ENCODE measurements at regions not wholly inside any gene's neighbourhood (a gene's known extent, or its start where the extent isn't known, plus 50 kb on each side); places are given as distances from the start of the nearest gene placed in this dataset.

DNA sequence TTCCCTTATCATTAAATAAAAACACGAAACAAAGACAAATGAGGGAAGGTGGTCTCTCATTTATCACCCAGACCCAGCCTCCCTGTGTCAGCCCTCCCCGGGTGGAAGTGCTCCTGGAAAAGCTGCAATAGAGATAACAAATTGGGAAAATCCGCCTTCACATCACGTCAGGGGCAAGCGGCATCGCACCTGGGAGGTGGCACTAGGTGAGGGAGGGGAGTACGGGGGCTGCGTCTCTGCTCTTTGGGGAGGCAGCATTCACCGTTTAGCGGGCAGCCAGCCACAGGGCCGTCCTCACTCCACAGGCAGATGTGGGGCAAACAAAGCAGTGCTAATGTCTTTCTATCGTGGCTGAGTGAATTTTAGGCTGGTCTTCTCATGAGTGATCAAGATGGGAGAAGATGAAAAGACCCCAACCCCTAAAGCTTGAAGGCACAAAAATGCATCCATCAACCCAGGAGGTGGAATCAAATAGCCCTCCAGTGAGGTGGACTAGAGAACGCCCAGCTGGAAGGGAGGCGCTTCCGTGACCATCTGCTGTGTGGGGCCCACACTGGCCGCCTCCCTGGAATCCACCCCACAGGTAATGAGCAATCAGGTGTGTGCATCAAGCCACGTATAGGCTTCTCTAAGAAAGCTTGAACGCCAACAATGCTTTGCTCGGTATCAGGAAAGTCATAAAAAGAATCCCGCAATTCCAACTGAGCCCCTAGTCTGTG lies 629.5 kb downstream of the BRD1 start:
- no peaks in the 10 kb centered on the region for H3K9me2 ChIP-seq (ENCODE audit: insufficient read depth)
- BruUV-seq (replicated peaks) = no TSS peak
- no peaks in the 10 kb centered on the region for H4K20me1 ChIP-seq (ENCODE audit: insufficient read depth)
- no peaks in the 10 kb centered on the region for H3K4me1 ChIP-seq (ENCODE audit: control insufficient read depth in 1 of 2, insufficient read depth in 2 of 2, low read length in 2 of 2)
- no peak overlapping the region for H3K4me2 ChIP-seq (ENCODE audit: low read length)
- intact Hi-C loops (cut with micrococcal nuclease) = no loop called here
- no peaks in the 10 kb centered on the region for H3K79me2 ChIP-seq (ENCODE audit: insufficient read depth, low read length)
- TF ChIP-seq POLR2A (IDR thresholded peaks at IDR 0.05; ENCODE audit: borderline replicate concordance, extremely low read depth, insufficient read depth, insufficient read length) (no peak), ZFX (IDR thresholded peaks at IDR 0.05) (no peak), SIN3A (IDR thresholded peaks at IDR 0.05; ENCODE audit: low read depth) (no peak), CEBPB (IDR thresholded peaks at IDR 0.05; ENCODE audit: low read depth) (no peak), JUND (IDR thresholded peaks at IDR 0.05) (no peak), SP1 (IDR thresholded peaks at IDR 0.05; ENCODE audit: low read depth) (no peak), EGR1 (IDR thresholded peaks at IDR 0.05; ENCODE audit: low read depth) (no peak), TCF7L2 (IDR thresholded peaks at IDR 0.05; ENCODE audit: borderline replicate concordance, extremely low read depth, insufficient read depth, insufficient read length) (no peak), EZH2phosphoT487 (IDR thresholded peaks at IDR 0.05; ENCODE audit: borderline replicate concordance) (no peak), EZH2 (IDR thresholded peaks at IDR 0.05) (no peak), ZNF274 (IDR thresholded peaks at IDR 0.05; ENCODE audit: low read depth, low read length) (no peak), FOSL1 (IDR thresholded peaks at IDR 0.05; ENCODE audit: low read depth) (no peak), RAD21 (IDR thresholded peaks at IDR 0.05; ENCODE audit: low read depth) (no peak)
- TF ChIP-seq, protein P1, sequence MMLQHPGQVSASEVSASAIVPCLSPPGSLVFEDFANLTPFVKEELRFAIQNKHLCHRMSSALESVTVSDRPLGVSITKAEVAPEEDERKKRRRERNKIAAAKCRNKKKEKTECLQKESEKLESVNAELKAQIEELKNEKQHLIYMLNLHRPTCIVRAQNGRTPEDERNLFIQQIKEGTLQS (IDR thresholded peaks at IDR 0.05) = no peak
- TF ChIP-seq, protein P2, sequence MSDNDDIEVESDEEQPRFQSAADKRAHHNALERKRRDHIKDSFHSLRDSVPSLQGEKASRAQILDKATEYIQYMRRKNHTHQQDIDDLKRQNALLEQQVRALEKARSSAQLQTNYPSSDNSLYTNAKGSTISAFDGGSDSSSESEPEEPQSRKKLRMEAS (IDR thresholded peaks at IDR 0.05) = no peak
- TF ChIP-seq, protein P3, sequence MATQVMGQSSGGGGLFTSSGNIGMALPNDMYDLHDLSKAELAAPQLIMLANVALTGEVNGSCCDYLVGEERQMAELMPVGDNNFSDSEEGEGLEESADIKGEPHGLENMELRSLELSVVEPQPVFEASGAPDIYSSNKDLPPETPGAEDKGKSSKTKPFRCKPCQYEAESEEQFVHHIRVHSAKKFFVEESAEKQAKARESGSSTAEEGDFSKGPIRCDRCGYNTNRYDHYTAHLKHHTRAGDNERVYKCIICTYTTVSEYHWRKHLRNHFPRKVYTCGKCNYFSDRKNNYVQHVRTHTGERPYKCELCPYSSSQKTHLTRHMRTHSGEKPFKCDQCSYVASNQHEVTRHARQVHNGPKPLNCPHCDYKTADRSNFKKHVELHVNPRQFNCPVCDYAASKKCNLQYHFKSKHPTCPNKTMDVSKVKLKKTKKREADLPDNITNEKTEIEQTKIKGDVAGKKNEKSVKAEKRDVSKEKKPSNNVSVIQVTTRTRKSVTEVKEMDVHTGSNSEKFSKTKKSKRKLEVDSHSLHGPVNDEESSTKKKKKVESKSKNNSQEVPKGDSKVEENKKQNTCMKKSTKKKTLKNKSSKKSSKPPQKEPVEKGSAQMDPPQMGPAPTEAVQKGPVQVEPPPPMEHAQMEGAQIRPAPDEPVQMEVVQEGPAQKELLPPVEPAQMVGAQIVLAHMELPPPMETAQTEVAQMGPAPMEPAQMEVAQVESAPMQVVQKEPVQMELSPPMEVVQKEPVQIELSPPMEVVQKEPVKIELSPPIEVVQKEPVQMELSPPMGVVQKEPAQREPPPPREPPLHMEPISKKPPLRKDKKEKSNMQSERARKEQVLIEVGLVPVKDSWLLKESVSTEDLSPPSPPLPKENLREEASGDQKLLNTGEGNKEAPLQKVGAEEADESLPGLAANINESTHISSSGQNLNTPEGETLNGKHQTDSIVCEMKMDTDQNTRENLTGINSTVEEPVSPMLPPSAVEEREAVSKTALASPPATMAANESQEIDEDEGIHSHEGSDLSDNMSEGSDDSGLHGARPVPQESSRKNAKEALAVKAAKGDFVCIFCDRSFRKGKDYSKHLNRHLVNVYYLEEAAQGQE (IDR thresholded peaks at IDR 0.05; ENCODE audit: low read depth) = no peak
- TF ChIP-seq, protein P4, sequence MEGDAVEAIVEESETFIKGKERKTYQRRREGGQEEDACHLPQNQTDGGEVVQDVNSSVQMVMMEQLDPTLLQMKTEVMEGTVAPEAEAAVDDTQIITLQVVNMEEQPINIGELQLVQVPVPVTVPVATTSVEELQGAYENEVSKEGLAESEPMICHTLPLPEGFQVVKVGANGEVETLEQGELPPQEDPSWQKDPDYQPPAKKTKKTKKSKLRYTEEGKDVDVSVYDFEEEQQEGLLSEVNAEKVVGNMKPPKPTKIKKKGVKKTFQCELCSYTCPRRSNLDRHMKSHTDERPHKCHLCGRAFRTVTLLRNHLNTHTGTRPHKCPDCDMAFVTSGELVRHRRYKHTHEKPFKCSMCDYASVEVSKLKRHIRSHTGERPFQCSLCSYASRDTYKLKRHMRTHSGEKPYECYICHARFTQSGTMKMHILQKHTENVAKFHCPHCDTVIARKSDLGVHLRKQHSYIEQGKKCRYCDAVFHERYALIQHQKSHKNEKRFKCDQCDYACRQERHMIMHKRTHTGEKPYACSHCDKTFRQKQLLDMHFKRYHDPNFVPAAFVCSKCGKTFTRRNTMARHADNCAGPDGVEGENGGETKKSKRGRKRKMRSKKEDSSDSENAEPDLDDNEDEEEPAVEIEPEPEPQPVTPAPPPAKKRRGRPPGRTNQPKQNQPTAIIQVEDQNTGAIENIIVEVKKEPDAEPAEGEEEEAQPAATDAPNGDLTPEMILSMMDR (IDR thresholded peaks at IDR 0.05 in 2 of 3, conservative IDR thresholded peaks at IDR 0.05 in 1 of 3; ENCODE audit: borderline replicate concordance in 1 of 3, insufficient read depth in 1 of 3, low read depth in 2 of 3, low read length in 2 of 3) = no peak
- no peak overlapping the region for H3K4me3 ChIP-seq (replicated peaks in 1 of 2; ENCODE audit: low read depth in 1 of 2, low read length in 2 of 2)
- POLR2A ChIA-PET = no interaction called here
- ATAC-seq (no peak), DNase-seq (ENCODE audit: low read depth, low spot score) (no peak)
- RAD21 ChIA-PET (ENCODE audit: low non-redundant PET in 1 of 2, low total read pairs in 2 of 2, uncharacterized antibody in 2 of 2, unreplicated experiment in 2 of 2) = no interaction called here
- H3K27ac ChIP-seq (ENCODE audit: low read depth, low read length) = no peak overlapping the region
- H3K9me3 ChIP-seq (ENCODE audit: control insufficient read depth in 1 of 2, insufficient read depth in 1 of 2, low read depth in 1 of 2, low read length in 2 of 2) = no peaks in the 10 kb centered on the region
- H3K36me3 ChIP-seq (ENCODE audit: control insufficient read depth in 1 of 2, insufficient read depth in 2 of 2, low read length in 2 of 2) = no peaks in the 10 kb centered on the region
- H2AFZ ChIP-seq (ENCODE audit: low read depth, low read length, poor library complexity, severe bottlenecking) = no peak overlapping the region
- peaks cover 33% of the 10 kb centered on the region for H3K27me3 ChIP-seq (ENCODE audit: insufficient read depth, low read length)
- H3K9ac ChIP-seq (ENCODE audit: low read length) = no peak overlapping the region
- CTCF ChIA-PET = no interaction called here
